BJ (cell line): ENCODE measurements at regions not wholly inside any gene's neighbourhood (a gene's known extent, or its start where the extent isn't known, plus 50 kb on each side); places are given as distances from the start of the nearest gene placed in this dataset.
"Not testable (repeated sequence)": the region's sequence is repeated elsewhere in the genome, so short reads cannot be mapped to it uniquely, and the experiment has no call there.

Source experiments
- CTCF ChIA-PET: fragments of 350-600 bp; formaldehyde crosslinking; extraction: SDS; loops from one replicate; lab custom pipeline; 2021; ENCODE audit warnings: antibody characterized with exemption, inconsistent platforms; lab: Yijun Ruan, JAX
- POLR2A ChIA-PET: fragments of 300-600 bp; sonication (Branson Sonifier 250); formaldehyde crosslinking; extraction: SDS; loops from one replicate; lab custom pipeline; 2021; ENCODE audit warnings: antibody characterized with exemption; lab: Charles Lee
- DNase-seq: peaks from one replicate; pipeline ENCODE4 v3.0.0-alpha.2; 2011; ENCODE audit warnings: low read depth
- H3K27me3 ChIP-seq: 2 replicates; pipeline ENCODE4 v1.6.0; 2011; ENCODE audit warnings: low read length; ENCODE audit not compliant: control insufficient read depth, insufficient read depth
- H3K36me3 ChIP-seq: 2 replicates; pipeline ENCODE4 v1.5.1; 2011; ENCODE audit warnings: low read length; ENCODE audit not compliant: control insufficient read depth, insufficient read depth
- H3K4me3 ChIP-seq: 2 replicates; pipeline ENCODE4 v1.5.1; 2011; ENCODE audit warnings: low read depth, mild to moderate bottlenecking, control low read depth, low read length
- TF ChIP-seq, protein P1 (sequence below): IDR thresholded peaks from 2 replicates; pipeline ENCODE4 v1.5.1; 2011; ENCODE audit warnings: low read depth, mild to moderate bottlenecking, control low read depth, inconsistent platforms, low read length, moderate library complexity; ENCODE audit not compliant: insufficient read depth

- Histone ChIP-seq H3K27me3 (no peaks in the 10 kb centered on the region), H3K4me3 (no peak overlapping the region), H3K36me3 (no peaks in the 10 kb centered on the region)
- CTCF ChIA-PET, result no interaction called here
- TF ChIP-seq, protein P1, sequence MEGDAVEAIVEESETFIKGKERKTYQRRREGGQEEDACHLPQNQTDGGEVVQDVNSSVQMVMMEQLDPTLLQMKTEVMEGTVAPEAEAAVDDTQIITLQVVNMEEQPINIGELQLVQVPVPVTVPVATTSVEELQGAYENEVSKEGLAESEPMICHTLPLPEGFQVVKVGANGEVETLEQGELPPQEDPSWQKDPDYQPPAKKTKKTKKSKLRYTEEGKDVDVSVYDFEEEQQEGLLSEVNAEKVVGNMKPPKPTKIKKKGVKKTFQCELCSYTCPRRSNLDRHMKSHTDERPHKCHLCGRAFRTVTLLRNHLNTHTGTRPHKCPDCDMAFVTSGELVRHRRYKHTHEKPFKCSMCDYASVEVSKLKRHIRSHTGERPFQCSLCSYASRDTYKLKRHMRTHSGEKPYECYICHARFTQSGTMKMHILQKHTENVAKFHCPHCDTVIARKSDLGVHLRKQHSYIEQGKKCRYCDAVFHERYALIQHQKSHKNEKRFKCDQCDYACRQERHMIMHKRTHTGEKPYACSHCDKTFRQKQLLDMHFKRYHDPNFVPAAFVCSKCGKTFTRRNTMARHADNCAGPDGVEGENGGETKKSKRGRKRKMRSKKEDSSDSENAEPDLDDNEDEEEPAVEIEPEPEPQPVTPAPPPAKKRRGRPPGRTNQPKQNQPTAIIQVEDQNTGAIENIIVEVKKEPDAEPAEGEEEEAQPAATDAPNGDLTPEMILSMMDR, result no peak
- no peak for DNase-seq
- POLR2A ChIA-PET, result no interaction called here
Observed at GRCh38 chr9:30522486-30522885, 1862.0 kb upstream of the ACO1 start.

GRCh38 chr9:30524311-30524710 lies 1860.1 kb upstream of the ACO1 start:
- ChIA-PET CTCF (no interaction called here), POLR2A (no interaction called here)
- H3K36me3 ChIP-seq, result no peaks in the 10 kb centered on the region
- H3K27me3 ChIP-seq, result no peaks in the 10 kb centered on the region
- DNase-seq, result no peak
- TF ChIP-seq, protein P1, result no peak
- no peak overlapping the region for H3K4me3 ChIP-seq

DNA sequence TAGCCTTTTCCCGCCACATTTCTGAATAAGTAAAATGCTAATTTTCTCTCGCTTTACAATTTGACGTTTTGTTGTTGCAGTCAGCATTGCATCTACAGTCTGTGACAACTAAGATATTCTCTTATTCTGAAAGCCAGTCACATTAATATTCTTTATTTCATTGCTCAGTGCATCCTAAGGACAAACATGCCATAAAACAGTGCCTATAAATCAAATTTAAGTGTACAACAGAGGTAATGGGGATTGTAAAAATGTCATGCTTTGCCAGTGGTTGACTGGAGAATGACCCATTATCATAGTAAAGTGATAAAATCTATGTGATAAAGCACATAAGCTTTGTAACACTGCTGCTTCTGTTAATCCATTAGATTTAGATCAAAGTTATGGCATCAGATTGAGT lies 1850.0 kb upstream of the ACO1 start:
- H3K4me3 ChIP-seq, result no peak overlapping the region
- CTCF ChIA-PET, result no interaction called here
- DNase-seq, result no peak
- TF ChIP-seq, protein P1, result no peak
- no peaks in the 10 kb centered on the region for H3K36me3 ChIP-seq
- POLR2A ChIA-PET, result no interaction called here
- no peaks in the 10 kb centered on the region for H3K27me3 ChIP-seq

DNA sequence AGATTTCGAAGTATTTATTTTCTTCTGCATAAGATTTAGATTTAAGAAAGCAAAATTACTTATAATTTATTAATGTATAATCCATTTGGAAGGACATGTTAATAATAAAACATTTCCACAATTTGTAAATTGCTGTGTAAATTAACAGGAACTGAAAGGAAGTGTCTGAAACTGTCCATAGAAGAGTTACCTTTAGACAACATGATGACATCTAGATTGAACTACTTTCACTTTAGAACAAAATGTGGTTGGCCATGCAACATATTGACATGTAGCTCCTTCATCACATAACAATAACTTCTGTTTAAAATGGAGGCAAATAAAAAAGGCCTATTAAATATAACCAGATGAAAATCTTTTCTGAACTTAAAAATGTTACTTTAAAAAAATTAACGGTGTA lies 1849.5 kb upstream of the ACO1 start:
- ChIA-PET POLR2A (no interaction called here), CTCF (no interaction called here)
- no peak for DNase-seq
- Histone ChIP-seq H3K36me3 (no peaks in the 10 kb centered on the region), H3K27me3 (no peaks in the 10 kb centered on the region), H3K4me3 (no peak overlapping the region)
- TF ChIP-seq, protein P1, result no peak

DNA sequence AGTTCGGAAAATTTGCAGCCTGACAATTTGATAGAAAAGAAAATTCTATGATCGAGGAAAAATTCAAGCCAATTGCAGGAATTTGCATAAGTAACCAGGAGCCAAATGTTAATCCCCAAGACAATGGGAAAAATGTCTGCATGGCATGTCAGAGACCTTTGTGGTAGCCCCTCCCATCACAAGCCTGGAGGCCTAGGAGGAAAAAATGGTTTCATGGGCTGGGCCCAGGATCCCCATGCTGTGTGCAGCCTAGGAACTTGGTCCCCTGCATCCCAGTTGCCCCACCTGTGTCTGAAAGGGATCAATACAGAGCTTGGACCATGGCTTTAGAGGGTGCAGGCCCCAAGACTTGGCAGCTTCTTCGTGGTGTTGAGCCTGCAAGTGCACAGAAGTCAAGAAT lies 1847.9 kb upstream of the ACO1 start:
- H3K36me3 ChIP-seq, result no peaks in the 10 kb centered on the region
- POLR2A ChIA-PET, result no interaction called here
- CTCF ChIA-PET, result no interaction called here
- no peak overlapping the region for H3K4me3 ChIP-seq
- TF ChIP-seq, protein P1, result no peak
- DNase-seq, result no peak
- H3K27me3 ChIP-seq, result no peaks in the 10 kb centered on the region

- H3K36me3 ChIP-seq, POLR2A ChIA-PET, H3K4me3 ChIP-seq, DNase-seq, H3K27me3 ChIP-seq, CTCF ChIA-PET: not testable (repeated sequence)
Observed at GRCh38 chr9:30539696-30540095, 1844.7 kb upstream of the ACO1 start.
